ENCODE measurements at regions not wholly inside any gene's neighbourhood (a gene's known extent, or its start where the extent isn't known, plus 50 kb on each side); places are given as distances from the start of the nearest gene placed in this dataset.
A peak's percentile ranks its signal among the peaks of the same experiment; 100 is the strongest.

GRCh38 chr11:127643268-127644058 lies 642.9 kb upstream of the KIRREL3 start:
- H3K4me1 ChIP-seq (ENCODE audit: insufficient read depth, low read length): peaks cover 19% of the 10 kb centered on the region
- TF ChIP-seq EZH2 (IDR thresholded peaks at IDR 0.05; ENCODE audit: insufficient read depth, low read length) (no peak), CTCF (IDR thresholded peaks at IDR 0.05; ENCODE audit: insufficient read depth, low read depth, low read length) (no peak)
- peaks cover 23% of the 10 kb centered on the region for H3K4me1 Mint-ChIP-seq (ENCODE audit: low read depth, unreplicated experiment)
- H3K27ac ChIP-seq (ENCODE audit: low read depth, low read length): no peak overlapping the region
- H3K27ac Mint-ChIP-seq (ENCODE audit: unreplicated experiment): no peak overlapping the region
- no peaks in the 10 kb centered on the region for H3K79me2 ChIP-seq (ENCODE audit: insufficient read depth, low read length)
- no peaks in the 10 kb centered on the region for H4K20me1 ChIP-seq (ENCODE audit: insufficient read depth, low read length)
- no peak overlapping the region for H2AFZ ChIP-seq (ENCODE audit: low read depth, low read length)
- H3K36me3 ChIP-seq (ENCODE audit: insufficient read depth, low read length): no peaks in the 10 kb centered on the region
- H3K4me3 Mint-ChIP-seq (ENCODE audit: unreplicated experiment): no peak overlapping the region
- FAIRE-seq (no peak), DNase-seq (ENCODE audit: low read depth) (no peak)
- H3K4me2 ChIP-seq (ENCODE audit: low read length): no peak overlapping the region
- peaks cover 2% of the 10 kb centered on the region for H3K27me3 ChIP-seq (ENCODE audit: insufficient read depth, low read length)
- H3K27me3 Mint-ChIP-seq (ENCODE audit: low read depth, unreplicated experiment): no peaks in the 10 kb centered on the region
- no peak overlapping the region for H3K9ac ChIP-seq (ENCODE audit: low read length)
- no peaks in the 10 kb centered on the region for H3K36me3 Mint-ChIP-seq (ENCODE audit: low read depth, unreplicated experiment)
- H3K9me3 ChIP-seq (ENCODE audit: insufficient read depth, low read depth, low read length): no peaks in the 10 kb centered on the region
- H3K9me3 Mint-ChIP-seq (ENCODE audit: unreplicated experiment): no peaks in the 10 kb centered on the region
- H3K4me3 ChIP-seq (ENCODE audit: insufficient read depth, low read depth, low read length): no peak overlapping the region

- no peak overlapping the region for H2AFZ ChIP-seq (ENCODE audit: low read depth, low read length)
Observed at GRCh38 chr11:127640561-127641451, 640.2 kb upstream of the KIRREL3 start.

More at GRCh38 chr11:127640561-127641451, 640.2 kb upstream of the KIRREL3 start:
- Histone ChIP-seq H3K9me3 (ENCODE audit: insufficient read depth, low read depth, low read length) (no peaks in the 10 kb centered on the region), H3K79me2 (ENCODE audit: insufficient read depth, low read length) (no peaks in the 10 kb centered on the region), H3K36me3 (ENCODE audit: insufficient read depth, low read length) (no peaks in the 10 kb centered on the region), H3K27me3 (ENCODE audit: insufficient read depth, low read length) (no peaks in the 10 kb centered on the region), H3K27ac (ENCODE audit: low read depth, low read length) (no peak overlapping the region), H4K20me1 (ENCODE audit: insufficient read depth, low read length) (no peaks in the 10 kb centered on the region), H3K4me3 (ENCODE audit: insufficient read depth, low read depth, low read length) (no peak overlapping the region), H3K4me2 (ENCODE audit: low read length) (peak overlapping the region; percentile 3), H3K4me1 (ENCODE audit: insufficient read depth, low read length) (peaks cover 19% of the 10 kb centered on the region), H3K9ac (ENCODE audit: low read length) (no peak overlapping the region)
- no peaks in the 10 kb centered on the region for H3K36me3 Mint-ChIP-seq (ENCODE audit: low read depth, unreplicated experiment)
- H3K27ac Mint-ChIP-seq (ENCODE audit: unreplicated experiment): peak overlapping the region; percentile 42
- no peak overlapping the region for H3K4me3 Mint-ChIP-seq (ENCODE audit: unreplicated experiment)
- FAIRE-seq: no peak
- TF ChIP-seq CTCF (IDR thresholded peaks at IDR 0.05; ENCODE audit: insufficient read depth, low read depth, low read length) (no peak), EZH2 (IDR thresholded peaks at IDR 0.05; ENCODE audit: insufficient read depth, low read length) (no peak)
- DNase-seq (ENCODE audit: low read depth): peak; percentile 40
- no peaks in the 10 kb centered on the region for H3K27me3 Mint-ChIP-seq (ENCODE audit: low read depth, unreplicated experiment)
- H3K4me1 Mint-ChIP-seq (ENCODE audit: low read depth, unreplicated experiment): peaks cover 23% of the 10 kb centered on the region
- no peaks in the 10 kb centered on the region for H3K9me3 Mint-ChIP-seq (ENCODE audit: unreplicated experiment)

All from astrocyte (in vitro differentiated cells and primary cell).